ENCODE measurements at regions not wholly inside any gene's neighbourhood (a gene's known extent, or its start where the extent isn't known, plus 50 kb on each side); places are given as distances from the start of the nearest gene placed in this dataset.

- Histone ChIP-seq H3K4me1 (replicated peaks in 1 of 4; ENCODE audit: control insufficient read depth in 3 of 4, insufficient read depth in 4 of 4, low read length in 3 of 4) (peaks cover 0 to 3% (median under 1%) of the 10 kb centered on the region in 4 experiments; a peak in 3 of 7 replicates), H2BK120ac (replicated peaks; ENCODE audit: low read depth, low read length) (no peak overlapping the region), H3K56ac (replicated peaks; ENCODE audit: insufficient read length, low read depth, low read length) (no peak overlapping the region), H3K18ac (ENCODE audit: extremely low read depth, low read length) (no peak overlapping the region), H4K91ac (replicated peaks; ENCODE audit: insufficient read length, low read length) (no peak overlapping the region), H3K79me1 (ENCODE audit: low read depth, low read length) (no peaks in the 10 kb centered on the region), H3K4ac (replicated peaks; ENCODE audit: insufficient read length, low read depth, low read length) (no peak overlapping the region), H4K8ac (ENCODE audit: extremely low read depth, insufficient read depth, low read length) (no peak overlapping the region), H2BK15ac (ENCODE audit: low read length) (0 out of 2 replicates have a peak overlapping the region, but pooled peaks have one; percentile 22), H3K36me3 (ENCODE audit: control insufficient read depth in 2 of 4, insufficient read depth in 4 of 4, low read length in 3 of 4) (no peaks in the 10 kb centered on the region), H2BK20ac (ENCODE audit: low read length) (no peak overlapping the region), H3K4me2 (ENCODE audit: insufficient read depth in 1 of 2, low read depth in 2 of 2, low read length in 2 of 2) (no peak overlapping the region), H3K9ac (replicated peaks in 1 of 4; ENCODE audit: extremely low read depth in 1 of 4, low read depth in 3 of 4, low read length in 3 of 4) (no peak overlapping the region), H2AK5ac (ENCODE audit: low read depth, low read length) (no peak overlapping the region), H3K9me3 (ENCODE audit: insufficient read depth in 2 of 2, low read depth in 1 of 2, low read length in 1 of 2) (no peaks in the 10 kb centered on the region), H2BK5ac (ENCODE audit: low read depth, low read length) (no peak overlapping the region), H3K4me3 (ENCODE audit: extremely low read depth in 1 of 4, insufficient read depth in 2 of 4, low read depth in 3 of 4, low read length in 4 of 4) (no peak overlapping the region), H3K23ac (ENCODE audit: insufficient read length) (no peak overlapping the region), H2BK12ac (ENCODE audit: low read depth, low read length) (no peak overlapping the region), H3K14ac (ENCODE audit: insufficient read length) (no peak overlapping the region), H3K27ac (ENCODE audit: low read depth, low read length) (no peak overlapping the region), H3K23me2 (ENCODE audit: low read depth, low read length) (no peaks in the 10 kb centered on the region), H4K20me1 (replicated peaks in 1 of 2; ENCODE audit: control insufficient read depth in 1 of 2, insufficient read depth in 2 of 2, low read length in 2 of 2) (no peaks in the 10 kb centered on the region), H4K5ac (ENCODE audit: insufficient read length, low read depth, low read length) (no peak overlapping the region), H3K27me3 (replicated peaks in 1 of 4; ENCODE audit: control insufficient read depth in 3 of 4, extremely low read depth in 1 of 4, insufficient read depth in 3 of 4, low read length in 3 of 4) (no peaks in the 10 kb centered on the region), H2AFZ (ENCODE audit: low read length) (no peak overlapping the region), H3K79me2 (ENCODE audit: control insufficient read depth in 1 of 2, insufficient read depth in 2 of 2, low read length in 2 of 2) (no peaks in the 10 kb centered on the region)
- FAIRE-seq, result no peak
- ChIA-PET CTCF (ENCODE audit: partially characterized antibody) (interaction anchor here (0.7 to 1.3 kb wide), 2 partner anchors 35 to 261 kb away, joined by 3 read pairs; no protein-coding TSS in a partner anchor), POLR2A (ENCODE audit: partially characterized antibody) (no interaction called here)
- no peak for TF ChIP-seq RNF2 (IDR thresholded peaks at IDR 0.05; ENCODE audit: borderline replicate concordance, low read depth, low read length, missing control alignments, poor library complexity, severe bottlenecking)
- TF ChIP-seq ZNF274 (IDR thresholded peaks at IDR 0.05; ENCODE audit: borderline replicate concordance, extremely low read depth, low read length), result no peak
- TF ChIP-seq SP4 (IDR thresholded peaks at IDR 0.05; ENCODE audit: low read length), result no peak
- no peak for TF ChIP-seq TCF12 (IDR thresholded peaks at IDR 0.05; ENCODE audit: low read depth, low read length)
- TF ChIP-seq E2F6 (IDR thresholded peaks at IDR 0.05), result no peak
- TF ChIP-seq EP300 (IDR thresholded peaks at IDR 0.05; ENCODE audit: borderline replicate concordance in 1 of 2, low read depth in 2 of 2, low read length in 2 of 2), result no peak
- TF ChIP-seq SAP30 (IDR thresholded peaks at IDR 0.05; ENCODE audit: insufficient read depth, insufficient replicate concordance, low read length), result no peak
- no peak for TF ChIP-seq SP1 (IDR thresholded peaks at IDR 0.05; ENCODE audit: low read depth, low read length)
- no peak for DNase-seq (ENCODE audit: low read depth in 1 of 2, low spot score in 2 of 2)
- 89% methylated on average over 6 of the region's 6 CpGs; no CpG with 5 or more reads in 1 of the 2 experiments for WGBS, 2 experiments (ENCODE audit: extremely low coverage in 1 of 2, insufficient coverage in 1 of 2, insufficient read length in 1 of 2, insufficient replicate concordance in 2 of 2, low coverage in 1 of 2, low lambda C conversion rate in 2 of 2, missing lambda C conversion rate in 1 of 2)
Observed at GRCh38 chr12:93022603-93023340, 93.7 kb upstream of the EEA1 start.

Data from H1 (cell line).